ENCODE measurements at regions not wholly inside any gene's neighbourhood (a gene's known extent, or its start where the extent isn't known, plus 50 kb on each side); places are given as distances from the start of the nearest gene placed in this dataset.

DNA sequence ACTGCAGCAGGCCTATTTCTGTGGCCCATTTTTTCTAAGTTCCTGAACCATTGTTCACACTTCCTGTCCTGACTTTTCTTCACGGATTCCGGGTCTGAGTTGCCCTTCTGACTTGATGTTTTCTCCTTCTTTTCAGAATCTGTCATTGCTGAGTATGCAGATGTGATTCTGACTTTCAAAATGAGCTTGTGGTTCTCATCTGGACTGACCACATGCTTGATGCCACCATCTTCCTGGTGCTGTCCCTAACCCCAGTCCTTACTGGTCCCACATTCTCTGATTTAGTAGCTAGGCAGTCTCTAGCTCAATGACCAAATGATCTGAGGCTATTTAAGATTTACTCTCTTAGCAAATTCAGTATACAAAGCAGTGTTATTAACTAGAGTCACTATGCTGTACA lies 822.3 kb upstream of the TENM3 start:
- DNase-seq (ENCODE audit: low read depth), result no peak
- Mint-ChIP-seq H3K27me3 (ENCODE audit: low read depth, unreplicated experiment) (no peaks in the 10 kb centered on the region), H3K4me3 (ENCODE audit: unreplicated experiment) (no peak overlapping the region), H3K27ac (ENCODE audit: unreplicated experiment) (no peak overlapping the region), H3K36me3 (ENCODE audit: low read depth, unreplicated experiment) (no peaks in the 10 kb centered on the region), H3K9me3 (ENCODE audit: unreplicated experiment) (no peaks in the 10 kb centered on the region), H3K4me1 (ENCODE audit: low read depth, unreplicated experiment) (peaks cover 4% of the 10 kb centered on the region)
- no peaks in the 10 kb centered on the region for H3K27me3 ChIP-seq (ENCODE audit: insufficient read depth, low read length)
- H3K4me1 ChIP-seq (ENCODE audit: insufficient read depth, low read length), result no peaks in the 10 kb centered on the region
- no peaks in the 10 kb centered on the region for H4K20me1 ChIP-seq (ENCODE audit: insufficient read depth, low read length)
- no peaks in the 10 kb centered on the region for H3K36me3 ChIP-seq (ENCODE audit: insufficient read depth, low read length)
- no peaks in the 10 kb centered on the region for H3K9me3 ChIP-seq (ENCODE audit: insufficient read depth, low read depth, low read length)
- no peak overlapping the region for H3K9ac ChIP-seq (ENCODE audit: low read length)
- no peak overlapping the region for H3K27ac ChIP-seq (ENCODE audit: low read depth, low read length)
- H3K4me2 ChIP-seq (ENCODE audit: low read length), result no peak overlapping the region
- TF ChIP-seq, protein P1, sequence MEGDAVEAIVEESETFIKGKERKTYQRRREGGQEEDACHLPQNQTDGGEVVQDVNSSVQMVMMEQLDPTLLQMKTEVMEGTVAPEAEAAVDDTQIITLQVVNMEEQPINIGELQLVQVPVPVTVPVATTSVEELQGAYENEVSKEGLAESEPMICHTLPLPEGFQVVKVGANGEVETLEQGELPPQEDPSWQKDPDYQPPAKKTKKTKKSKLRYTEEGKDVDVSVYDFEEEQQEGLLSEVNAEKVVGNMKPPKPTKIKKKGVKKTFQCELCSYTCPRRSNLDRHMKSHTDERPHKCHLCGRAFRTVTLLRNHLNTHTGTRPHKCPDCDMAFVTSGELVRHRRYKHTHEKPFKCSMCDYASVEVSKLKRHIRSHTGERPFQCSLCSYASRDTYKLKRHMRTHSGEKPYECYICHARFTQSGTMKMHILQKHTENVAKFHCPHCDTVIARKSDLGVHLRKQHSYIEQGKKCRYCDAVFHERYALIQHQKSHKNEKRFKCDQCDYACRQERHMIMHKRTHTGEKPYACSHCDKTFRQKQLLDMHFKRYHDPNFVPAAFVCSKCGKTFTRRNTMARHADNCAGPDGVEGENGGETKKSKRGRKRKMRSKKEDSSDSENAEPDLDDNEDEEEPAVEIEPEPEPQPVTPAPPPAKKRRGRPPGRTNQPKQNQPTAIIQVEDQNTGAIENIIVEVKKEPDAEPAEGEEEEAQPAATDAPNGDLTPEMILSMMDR (IDR thresholded peaks at IDR 0.05; ENCODE audit: insufficient read depth, low read depth, low read length), result no peak
- no peak for TF ChIP-seq EZH2 (IDR thresholded peaks at IDR 0.05; ENCODE audit: insufficient read depth, low read length)
- no peak overlapping the region for H2AFZ ChIP-seq (ENCODE audit: low read depth, low read length)
- H3K79me2 ChIP-seq (ENCODE audit: insufficient read depth, low read length), result no peaks in the 10 kb centered on the region
- no peak for FAIRE-seq
- H3K4me3 ChIP-seq (ENCODE audit: insufficient read depth, low read depth, low read length), result no peak overlapping the region

DNA sequence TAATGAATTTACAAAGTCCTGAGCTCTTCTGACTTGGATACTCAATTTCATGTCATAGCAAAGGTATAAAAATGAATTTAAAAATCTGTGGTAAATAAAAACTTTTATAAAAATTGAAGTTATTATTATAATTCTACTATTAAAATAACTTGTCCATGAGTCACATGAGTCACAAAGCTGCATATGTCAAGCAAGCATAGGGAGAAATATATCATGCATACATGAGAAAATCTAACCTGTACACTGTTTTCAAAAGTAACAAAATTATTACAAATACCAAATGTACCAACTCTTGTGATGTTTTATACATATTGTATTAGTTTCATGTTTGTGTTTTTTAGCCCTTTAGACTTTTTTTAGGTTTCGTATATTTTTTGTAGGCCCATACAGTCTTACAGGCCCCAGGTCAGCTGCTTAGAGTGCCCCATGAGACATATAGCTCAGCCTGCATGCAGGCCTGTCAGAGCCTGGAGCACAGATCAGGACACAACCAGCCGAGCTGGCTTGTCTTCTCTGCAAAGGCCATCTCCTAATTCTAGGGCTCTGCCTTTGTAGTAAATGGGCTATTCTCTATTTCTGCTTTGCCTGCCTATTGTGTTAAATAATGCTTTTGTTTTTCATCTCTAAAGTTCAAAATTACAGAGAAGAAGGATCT lies 818.7 kb upstream of the TENM3 start:
- FAIRE-seq (no peak), DNase-seq (ENCODE audit: low read depth) (no peak)
- H4K20me1 ChIP-seq (ENCODE audit: insufficient read depth, low read length), result no peaks in the 10 kb centered on the region
- H3K9me3 ChIP-seq (ENCODE audit: insufficient read depth, low read depth, low read length), result no peaks in the 10 kb centered on the region
- H3K27me3 ChIP-seq (ENCODE audit: insufficient read depth, low read length), result no peaks in the 10 kb centered on the region
- no peaks in the 10 kb centered on the region for H3K36me3 ChIP-seq (ENCODE audit: insufficient read depth, low read length)
- H3K36me3 Mint-ChIP-seq (ENCODE audit: low read depth, unreplicated experiment), result no peaks in the 10 kb centered on the region
- H3K4me2 ChIP-seq (ENCODE audit: low read length), result no peak overlapping the region
- H3K4me1 ChIP-seq (ENCODE audit: insufficient read depth, low read length), result no peaks in the 10 kb centered on the region
- no peaks in the 10 kb centered on the region for H3K79me2 ChIP-seq (ENCODE audit: insufficient read depth, low read length)
- H3K27ac ChIP-seq (ENCODE audit: low read depth, low read length), result no peak overlapping the region
- peaks cover 4% of the 10 kb centered on the region for H3K4me1 Mint-ChIP-seq (ENCODE audit: low read depth, unreplicated experiment)
- no peak overlapping the region for H3K4me3 ChIP-seq (ENCODE audit: insufficient read depth, low read depth, low read length)
- H3K9ac ChIP-seq (ENCODE audit: low read length), result no peak overlapping the region
- H3K27ac Mint-ChIP-seq (ENCODE audit: unreplicated experiment), result no peak overlapping the region
- H3K4me3 Mint-ChIP-seq (ENCODE audit: unreplicated experiment), result no peak overlapping the region
- no peak overlapping the region for H2AFZ ChIP-seq (ENCODE audit: low read depth, low read length)
- H3K9me3 Mint-ChIP-seq (ENCODE audit: unreplicated experiment), result no peaks in the 10 kb centered on the region
- TF ChIP-seq, protein P1 (IDR thresholded peaks at IDR 0.05; ENCODE audit: insufficient read depth, low read depth, low read length), result no peak
- TF ChIP-seq EZH2 (IDR thresholded peaks at IDR 0.05; ENCODE audit: insufficient read depth, low read length), result no peak
- H3K27me3 Mint-ChIP-seq (ENCODE audit: low read depth, unreplicated experiment), result no peaks in the 10 kb centered on the region

DNA sequence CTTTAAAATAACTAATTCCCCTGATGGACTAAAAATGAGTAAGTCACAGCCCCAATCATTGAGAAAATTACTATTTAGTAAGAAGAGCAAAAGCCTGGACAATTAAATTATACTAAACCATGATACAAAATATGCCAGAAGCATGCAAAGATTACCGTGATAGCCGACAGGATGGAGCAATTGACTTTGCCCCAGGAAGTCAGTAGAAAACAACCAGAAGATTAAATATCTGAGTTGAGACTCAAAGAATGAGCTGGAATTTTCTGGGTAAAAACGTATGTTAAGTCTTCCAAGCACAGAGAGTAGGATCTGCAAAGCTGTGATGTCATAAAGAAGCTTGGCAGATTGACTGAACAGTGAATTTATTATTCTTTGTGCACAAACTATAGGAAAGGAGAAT lies 816.1 kb upstream of the TENM3 start:
- H3K27me3 Mint-ChIP-seq (ENCODE audit: low read depth, unreplicated experiment), result peaks cover under 1% of the 10 kb centered on the region
- H3K27ac Mint-ChIP-seq (ENCODE audit: unreplicated experiment), result no peak overlapping the region
- Histone ChIP-seq H2AFZ (ENCODE audit: low read depth, low read length) (no peak overlapping the region), H3K27me3 (ENCODE audit: insufficient read depth, low read length) (no peaks in the 10 kb centered on the region), H3K9me3 (ENCODE audit: insufficient read depth, low read depth, low read length) (no peaks in the 10 kb centered on the region), H3K27ac (ENCODE audit: low read depth, low read length) (no peak overlapping the region), H3K36me3 (ENCODE audit: insufficient read depth, low read length) (no peaks in the 10 kb centered on the region), H3K4me3 (ENCODE audit: insufficient read depth, low read depth, low read length) (no peak overlapping the region), H3K9ac (ENCODE audit: low read length) (no peak overlapping the region), H4K20me1 (ENCODE audit: insufficient read depth, low read length) (no peaks in the 10 kb centered on the region), H3K4me2 (ENCODE audit: low read length) (no peak overlapping the region), H3K4me1 (ENCODE audit: insufficient read depth, low read length) (no peaks in the 10 kb centered on the region), H3K79me2 (ENCODE audit: insufficient read depth, low read length) (no peaks in the 10 kb centered on the region)
- H3K36me3 Mint-ChIP-seq (ENCODE audit: low read depth, unreplicated experiment), result no peaks in the 10 kb centered on the region
- H3K4me1 Mint-ChIP-seq (ENCODE audit: low read depth, unreplicated experiment), result no peaks in the 10 kb centered on the region
- DNase-seq (ENCODE audit: low read depth) (no peak), FAIRE-seq (no peak)
- TF ChIP-seq, protein P1 (IDR thresholded peaks at IDR 0.05; ENCODE audit: insufficient read depth, low read depth, low read length), result no peak
- no peak for TF ChIP-seq EZH2 (IDR thresholded peaks at IDR 0.05; ENCODE audit: insufficient read depth, low read length)
- no peak overlapping the region for H3K4me3 Mint-ChIP-seq (ENCODE audit: unreplicated experiment)
- peaks cover 1% of the 10 kb centered on the region for H3K9me3 Mint-ChIP-seq (ENCODE audit: unreplicated experiment)
